GM21825 (cell line): ENCODE measurements at regions not wholly inside any gene's neighbourhood (a gene's known extent, or its start where the extent isn't known, plus 50 kb on each side); places are given as distances from the start of the nearest gene placed in this dataset.

Source experiments
- ATAC-seq: cut with Tn5 transposase; IDR thresholded peaks from one replicate; pipeline ENCODE4 v1.9.1; 2021; ENCODE audit warnings: mild to moderate bottlenecking, moderate library complexity; ENCODE audit not compliant: unreplicated experiment

DNA sequence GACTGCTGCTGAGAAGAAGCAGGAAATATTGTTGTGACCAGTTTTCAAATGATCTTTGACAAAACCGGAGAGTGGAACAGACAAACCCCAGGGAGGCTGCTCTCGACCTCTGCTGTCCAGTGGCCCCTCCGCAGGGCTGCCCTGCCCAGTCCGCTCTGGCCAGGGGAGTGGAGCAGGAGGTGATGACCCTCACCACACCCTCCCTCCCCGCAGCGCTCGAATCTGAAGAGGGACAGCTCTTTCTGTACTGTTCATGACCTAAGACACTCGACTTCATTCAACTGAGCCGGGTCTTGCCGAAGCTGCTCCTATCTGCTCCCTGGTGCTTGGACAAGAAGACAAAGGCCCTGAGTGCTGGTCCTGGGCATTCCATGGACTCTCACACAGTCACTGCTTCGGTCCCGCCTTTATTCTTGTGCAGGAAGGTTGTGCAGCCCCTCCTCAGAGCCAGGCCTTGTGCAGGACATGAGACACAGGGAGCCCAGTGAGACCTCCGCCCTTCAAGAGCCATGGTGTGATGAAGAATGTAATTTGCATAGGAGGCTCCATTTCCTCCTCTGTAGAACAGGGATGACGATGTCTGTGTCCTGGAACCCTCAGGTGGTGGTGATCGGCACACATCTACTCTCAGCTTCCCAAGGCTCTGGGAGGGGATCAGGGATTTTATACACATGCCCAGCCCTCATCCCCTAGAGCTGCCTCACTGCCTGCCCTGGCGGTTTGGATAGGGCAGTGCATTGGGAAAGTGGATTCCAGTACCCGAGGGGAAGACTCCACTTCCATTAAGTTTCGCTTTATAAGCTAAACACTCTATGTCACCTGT, 97.1 kb upstream of the PRR20G start:
- ATAC-seq = no peak

GRCh38 chr3:127383656-127384179, 95.9 kb upstream of the PRR20G start:
- ATAC-seq = no peak

GRCh38 chr3:127377801-127378655, 90.2 kb upstream of the PRR20G start:
- ATAC-seq = no peak

GRCh38 chr3:127375151-127375930, 87.5 kb upstream of the PRR20G start:
- ATAC-seq = no peak

- no peak for ATAC-seq
These were observed 86.5 kb upstream of the PRR20G start for GRCh38 chr3:127374086-127375010.

DNA sequence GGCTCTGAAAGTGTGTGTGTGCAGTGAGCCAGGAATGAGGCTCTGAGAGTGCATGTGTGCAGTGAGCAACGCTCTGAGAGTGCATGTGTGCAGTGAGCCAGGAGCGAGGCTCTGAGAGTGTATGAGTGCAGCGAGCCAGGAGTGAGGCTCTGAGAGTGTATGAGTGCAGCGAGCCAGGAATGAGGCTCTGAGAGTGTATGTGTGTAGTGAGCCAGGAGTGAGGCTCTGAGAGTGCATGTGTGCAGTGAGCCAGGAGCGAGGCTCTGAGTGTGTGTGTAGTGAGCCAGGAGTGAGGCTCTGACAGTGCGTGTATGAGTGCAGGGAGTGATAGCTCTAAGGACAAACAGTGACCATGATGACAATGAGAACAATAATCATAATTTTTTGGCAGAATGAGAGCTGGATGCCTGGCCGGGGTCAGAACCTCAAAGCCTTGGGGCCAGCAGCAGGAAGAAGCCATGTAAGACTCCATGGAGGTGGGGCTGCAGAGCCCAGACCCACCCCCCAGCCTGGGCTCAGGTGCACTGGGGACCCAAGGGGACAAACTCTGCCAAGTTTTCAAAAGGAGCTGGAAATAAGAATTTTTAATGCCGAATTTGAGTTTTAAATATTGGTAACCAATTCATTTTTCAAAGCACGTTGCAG, 85.7 kb upstream of the PRR20G start:
- no peak for ATAC-seq

GRCh38 chr3:127371846-127372245, 84.0 kb upstream of the PRR20G start:
- ATAC-seq = no peak

GRCh38 chr3:127371334-127371733, 83.5 kb upstream of the PRR20G start:
- ATAC-seq = no peak

- no peak for ATAC-seq
These were observed 83.1 kb upstream of the PRR20G start for GRCh38 chr3:127370906-127371305.

GRCh38 chr3:127369356-127369935, 81.6 kb upstream of the PRR20G start:
- ATAC-seq = no peak

DNA sequence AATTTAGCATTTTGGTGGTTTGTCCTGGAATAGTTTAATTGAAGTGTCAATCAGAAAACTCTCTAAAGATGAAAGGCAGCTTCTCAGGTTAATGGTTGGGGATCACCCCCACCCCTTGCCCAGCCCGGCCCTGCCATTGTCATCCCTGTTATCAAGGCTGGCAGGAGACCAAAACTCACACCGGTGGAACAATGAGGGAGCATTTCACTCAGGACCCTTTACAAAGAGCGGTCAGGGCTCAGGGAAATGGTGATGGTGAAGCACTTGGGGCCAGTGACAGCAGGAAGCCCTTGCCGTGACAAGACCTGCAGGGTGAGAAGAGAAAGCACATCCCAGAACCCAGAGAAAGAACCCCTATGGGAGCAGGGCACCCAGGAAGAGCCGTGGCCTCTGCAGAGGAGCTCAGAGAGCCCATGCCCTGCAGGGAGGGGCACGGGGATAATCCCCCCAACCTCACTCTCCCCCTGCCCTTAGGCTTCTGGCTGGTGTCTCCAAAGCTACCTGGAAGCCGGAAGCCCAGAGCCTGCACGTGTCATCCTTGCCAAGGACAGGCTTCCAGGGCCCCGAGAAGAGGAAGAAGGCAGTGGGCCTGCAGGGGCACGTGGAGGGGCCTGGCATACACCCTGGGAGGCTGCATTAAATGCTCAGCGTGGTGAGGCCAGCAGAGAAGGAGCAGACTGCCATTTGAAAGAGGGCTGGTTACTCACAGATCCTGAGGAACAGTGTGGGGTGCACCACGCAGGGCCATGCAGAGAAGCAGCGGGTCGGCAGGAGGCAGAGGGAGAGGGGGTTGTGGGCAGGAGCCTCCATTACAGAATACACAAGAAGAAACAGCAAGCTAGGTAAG, 80.6 kb upstream of the PRR20G start:
- no peak for ATAC-seq

DNA sequence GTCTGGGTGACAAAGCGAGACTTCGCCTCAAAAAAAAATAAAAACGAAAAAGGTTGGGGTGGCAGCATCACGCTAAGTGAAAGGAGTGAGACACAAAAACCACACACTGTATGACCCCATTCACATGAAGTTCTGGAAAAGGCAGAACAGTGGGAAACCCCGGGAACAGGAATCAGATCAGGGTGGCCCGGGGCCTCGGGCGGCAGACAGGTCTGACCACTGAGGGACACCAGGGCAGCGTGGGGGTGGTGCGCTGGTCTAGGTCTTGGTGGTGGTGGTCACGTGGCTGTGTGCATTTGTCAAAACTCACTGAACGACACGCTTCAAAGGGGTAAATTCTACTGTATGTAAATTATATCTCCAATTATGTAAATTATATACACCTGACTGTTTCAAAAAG, 79.7 kb upstream of the PRR20G start:
- ATAC-seq = no peak

DNA sequence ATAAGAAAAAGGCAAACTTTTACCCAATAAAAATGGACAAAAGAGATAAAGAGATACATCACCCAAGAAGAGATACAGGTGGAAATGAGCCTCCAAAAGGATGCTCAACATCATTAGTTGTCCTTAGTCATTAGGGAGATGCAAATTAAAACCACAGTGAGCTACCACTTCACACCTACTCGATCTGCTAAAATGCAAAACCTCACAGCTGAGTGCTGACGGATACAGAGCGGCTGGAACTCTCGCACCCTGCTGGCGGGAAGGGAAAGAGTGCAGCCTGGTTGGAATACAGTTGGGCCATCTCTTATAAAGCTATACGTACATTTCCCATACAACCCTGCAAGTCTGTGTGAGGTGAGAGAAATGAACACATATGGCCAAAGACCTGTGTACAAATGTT, 78.5 kb upstream of the PRR20G start:
- ATAC-seq = no peak

- ATAC-seq = no peak
These were observed 77.4 kb upstream of the PRR20G start for GRCh38 chr3:127365163-127365798.

DNA sequence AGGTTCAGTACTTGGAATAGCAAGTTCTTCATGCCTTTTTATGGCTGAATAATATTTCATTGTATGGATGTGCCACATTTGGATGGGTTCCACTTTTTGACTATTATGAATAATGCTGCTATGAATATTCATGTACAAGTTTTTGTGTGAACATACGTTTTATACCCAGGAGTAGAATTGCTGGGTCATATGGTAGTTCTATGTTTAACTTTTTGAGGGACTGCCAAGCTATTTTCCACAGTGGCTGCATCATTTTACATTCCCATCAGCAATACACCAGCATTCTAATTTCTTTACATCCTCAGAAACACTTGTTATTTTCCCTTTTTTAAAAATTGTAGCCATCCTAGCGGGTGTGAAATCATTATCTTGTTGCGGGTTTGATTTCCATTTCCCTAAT, 76.0 kb upstream of the PRR20G start:
- no peak for ATAC-seq

- no peak for ATAC-seq
These were observed 75.3 kb upstream of the PRR20G start for GRCh38 chr3:127363171-127363570.

- no peak for ATAC-seq
These were observed 72.8 kb upstream of the PRR20G start for GRCh38 chr3:127360647-127361046.

DNA sequence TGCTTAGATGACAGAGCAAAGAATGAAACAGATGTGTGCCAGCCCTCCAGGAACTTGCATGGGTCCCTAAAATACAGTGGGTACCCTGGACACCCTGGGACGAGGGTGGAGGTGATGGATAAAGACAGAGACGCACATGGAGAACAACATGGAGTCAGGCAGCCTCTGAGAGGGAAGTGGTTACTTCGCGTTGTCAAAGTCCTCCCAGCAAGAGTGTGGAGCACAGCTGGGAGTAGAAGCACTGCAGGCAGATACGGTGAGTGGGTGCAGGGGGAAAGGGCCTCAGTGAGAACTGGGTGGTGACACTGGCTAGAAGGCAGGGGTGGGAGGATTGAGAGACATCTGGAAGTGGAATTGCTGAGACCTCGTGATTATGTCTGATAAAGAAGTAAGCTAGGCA, 70.8 kb upstream of the PRR20G start:
- no peak for ATAC-seq
